DND-41 (cell line): ENCODE measurements at regions not wholly inside any gene's neighbourhood (a gene's known extent, or its start where the extent isn't known, plus 50 kb on each side); places are given as distances from the start of the nearest gene placed in this dataset.

Source experiments
- ATAC-seq: fragments of 200-7000 bp; cut with Tn5 transposase; 3 replicates; pipeline ENCODE4 v1.9.1; 2021; ENCODE audit warnings: low read depth; ENCODE audit not compliant: insufficient read depth
- DNase-seq: peaks from one replicate; pipeline ENCODE4 v3.0.0-alpha.2; 2020
- H2AFZ ChIP-seq: 2 replicates; pipeline ENCODE4 v1.6.0; 2012; ENCODE audit warnings: low read depth, low read length
- H3K27ac ChIP-seq: 2 replicates; pipeline ENCODE4 v1.5.1; 2012; ENCODE audit warnings: low read length, inconsistent platforms
- H3K27me3 ChIP-seq: fragments of 200-600 bp; sonication (generic); 2 replicates; pipeline ENCODE4 v1.6.0; 2012; ENCODE audit warnings: low read length, mild to moderate bottlenecking, inconsistent platforms; ENCODE audit not compliant: insufficient read depth, poor library complexity
- H3K36me3 ChIP-seq: 2 replicates; pipeline ENCODE4 v1.5.1; 2012; ENCODE audit warnings: low read length, inconsistent platforms; ENCODE audit not compliant: insufficient read depth
- H3K4me1 ChIP-seq: 2 replicates; pipeline ENCODE4 v1.5.1; 2012; ENCODE audit warnings: mild to moderate bottlenecking, low read length; ENCODE audit not compliant: insufficient read depth
- H3K4me2 ChIP-seq: 2 replicates; pipeline ENCODE4 v1.6.0; 2012; ENCODE audit warnings: mild to moderate bottlenecking, moderate library complexity, low read length, inconsistent platforms; ENCODE audit not compliant: insufficient read depth
- H3K4me3 ChIP-seq, 2 experiments: fragments of 200-600 bp in 1 of 2; shearing (Covaris generic) in 1 of 2; 2 replicates each; pipeline ENCODE4 v1.5.1; 2012 to 2016; ENCODE audit warnings: inconsistent platforms in 2 of 2, low read length in 2 of 2, mild to moderate bottlenecking in 2 of 2, low read depth in 1 of 2, moderate library complexity in 1 of 2
- H3K79me2 ChIP-seq: 2 replicates; pipeline ENCODE4 v1.6.0; 2012; ENCODE audit warnings: low read length, inconsistent platforms; ENCODE audit not compliant: insufficient read depth
- H3K9ac ChIP-seq: 2 replicates; pipeline ENCODE4 v1.6.0; 2012; ENCODE audit warnings: low read depth, mild to moderate bottlenecking, inconsistent platforms, low read length, moderate library complexity
- H3K9me3 ChIP-seq: 2 replicates; pipeline ENCODE4 v1.5.1; 2012; ENCODE audit warnings: low read length, moderate library complexity, mild to moderate bottlenecking, inconsistent platforms; ENCODE audit not compliant: insufficient read depth, severe bottlenecking
- H4K20me1 ChIP-seq: 2 replicates; pipeline ENCODE4 v1.6.0; 2012; ENCODE audit warnings: low read length; ENCODE audit not compliant: insufficient read depth
- CTCF ChIP-seq: IDR thresholded peaks from 2 replicates; pipeline ENCODE4 v1.5.1; 2012; ENCODE audit warnings: borderline replicate concordance, low read length, moderate library complexity, mild to moderate bottlenecking; ENCODE audit not compliant: poor library complexity, severe bottlenecking; ENCODE audit errors: extremely low read depth
- EZH2 ChIP-seq: IDR thresholded peaks from 3 replicates; pipeline ENCODE4 v1.6.1; 2012; ENCODE audit warnings: borderline replicate concordance, low read depth, mild to moderate bottlenecking, moderate library complexity, low read length, inconsistent platforms; ENCODE audit not compliant: severe bottlenecking

GRCh38 chr16:59168461-59169114, 434.5 kb upstream of the GOT2 start:
- Histone ChIP-seq H3K79me2 (no peaks in the 10 kb centered on the region), H2AFZ (no peak overlapping the region), H3K27me3 (no peaks in the 10 kb centered on the region), H3K36me3 (no peaks in the 10 kb centered on the region), H3K27ac (no peak overlapping the region), H3K9me3 (no peaks in the 10 kb centered on the region), H4K20me1 (no peaks in the 10 kb centered on the region), H3K4me3 (no peak overlapping the region), H3K9ac (no peak overlapping the region), H3K4me2 (no peak overlapping the region), H3K4me1 (no peaks in the 10 kb centered on the region)
- TF ChIP-seq EZH2 (no peak), CTCF (no peak)
- ATAC-seq = no peak
- no peak for DNase-seq

- Histone ChIP-seq H3K9me3 (no peaks in the 10 kb centered on the region), H3K27ac (no peak overlapping the region), H3K36me3 (no peaks in the 10 kb centered on the region), H3K9ac (no peak overlapping the region), H4K20me1 (no peaks in the 10 kb centered on the region), H3K27me3 (no peaks in the 10 kb centered on the region), H3K4me3 (no peak overlapping the region), H3K4me2 (no peak overlapping the region), H3K4me1 (no peaks in the 10 kb centered on the region), H3K79me2 (no peaks in the 10 kb centered on the region), H2AFZ (no peak overlapping the region)
- DNase-seq (peak; percentile 18), ATAC-seq (no peak)
- no peak for TF ChIP-seq EZH2
- TF ChIP-seq CTCF = no peak
Measured at GRCh38 chr16:59164461-59164860, 430.3 kb upstream of the GOT2 start.

GRCh38 chr16:59163371-59164055, 429.4 kb upstream of the GOT2 start:
- H3K79me2 ChIP-seq = no peaks in the 10 kb centered on the region
- no peaks in the 10 kb centered on the region for H3K4me1 ChIP-seq
- no peak overlapping the region for H3K27ac ChIP-seq
- no peaks in the 10 kb centered on the region for H3K27me3 ChIP-seq
- ATAC-seq (no peak), DNase-seq (no peak)
- no peak overlapping the region for H3K4me2 ChIP-seq
- no peak overlapping the region for H2AFZ ChIP-seq
- no peak overlapping the region for H3K9ac ChIP-seq
- H3K4me3 ChIP-seq = no peak overlapping the region
- no peaks in the 10 kb centered on the region for H4K20me1 ChIP-seq
- H3K9me3 ChIP-seq = no peaks in the 10 kb centered on the region
- TF ChIP-seq CTCF = no peak
- no peak for TF ChIP-seq EZH2
- no peaks in the 10 kb centered on the region for H3K36me3 ChIP-seq
